Upper lobe of left lung (tissue), 4 donors: ENCODE measurements at regions not wholly inside any gene's neighbourhood (a gene's known extent, or its start where the extent isn't known, plus 50 kb on each side); places are given as distances from the start of the nearest gene placed in this dataset.

Experiments
- CTCF ChIP-seq, 6 experiments: fragments of 450-650 bp in 4 of 6; fragments of 200-600 bp in 2 of 6; sonication (generic) in 2 of 6; IDR thresholded peaks; one replicate each; pipeline ENCODE4 v1.5.1; 2016 to 2019; ENCODE audit warnings: antibody characterized with exemption in 6 of 6
- EP300 ChIP-seq, 4 donors: sonication (generic); formaldehyde crosslinking; IDR thresholded peaks; one replicate each; pipeline ENCODE4 v1.5.1; 2017; ENCODE audit warnings: antibody characterized with exemption in 4 of 4, control low read depth in 2 of 4
- POLR2A ChIP-seq, 4 donors: fragments of 450-650 bp; IDR thresholded peaks; one replicate each; pipeline ENCODE4 v1.5.1; 2016 to 2017; ENCODE audit warnings: antibody characterized with exemption in 4 of 4, mild to moderate bottlenecking in 2 of 4

- no peak for TF ChIP-seq POLR2A (IDR thresholded peaks at IDR 0.05)
- TF ChIP-seq CTCF (IDR thresholded peaks at IDR 0.05): no peak
- no peak for TF ChIP-seq EP300 (IDR thresholded peaks at IDR 0.05)
These were observed 77.6 kb upstream of the POMGNT2 start for GRCh38 chr3:43183456-43183855.
